OCI-LY7 (cell line): ENCODE measurements at regions not wholly inside any gene's neighbourhood (a gene's known extent, or its start where the extent isn't known, plus 50 kb on each side); places are given as distances from the start of the nearest gene placed in this dataset.

Source experiments
- BruUV-seq: library from RNA; stranded (reverse); fragments of 400-500 nt; replicated peaks from 2 replicates; lab custom pipeline; 2021; lab: Mats Ljungman, UMichigan
- CTCF ChIA-PET: fragments of 300-600 bp; sonication (Branson Sonifier 250); formaldehyde crosslinking; loops from one replicate; lab custom pipeline; 2022; ENCODE audit warnings: antibody characterized with exemption; ENCODE audit not compliant: unreplicated experiment; lab: Charles Lee
- POLR2A ChIA-PET: fragments of 300-600 bp; sonication (Branson Sonifier 250); formaldehyde crosslinking; loops from one replicate; lab custom pipeline; 2022; ENCODE audit warnings: antibody characterized with exemption; lab: Charles Lee
- DNase-seq: peaks from one replicate; pipeline ENCODE4 v3.0.0-alpha.2; 2015; ENCODE audit warnings: low spot score
- H2AFZ ChIP-seq: fragments of 200-600 bp; sonication (generic), shearing (Covaris generic); 2 replicates; pipeline ENCODE4 v1.6.1; 2014; ENCODE audit warnings: mild to moderate bottlenecking, antibody characterized with exemption, low read length, moderate library complexity
- H3K27ac ChIP-seq: fragments of 200-600 bp; sonication (generic); 2 replicates; pipeline ENCODE4 v1.5.1; 2014; ENCODE audit warnings: mixed run types, low read depth, mild to moderate bottlenecking, moderate library complexity, low read length, inconsistent platforms; ENCODE audit not compliant: poor library complexity, severe bottlenecking
- H3K36me3 ChIP-seq: fragments of 200-600 bp; sonication (generic); 2 replicates; pipeline ENCODE4 v1.6.1; 2014; ENCODE audit warnings: mild to moderate bottlenecking, antibody characterized with exemption, low read length, moderate library complexity, mixed read lengths; ENCODE audit not compliant: insufficient read depth
- H3K4me1 ChIP-seq: fragments of 200-600 bp; sonication (generic); 2 replicates; pipeline ENCODE4 v1.5.1; 2014; ENCODE audit warnings: mild to moderate bottlenecking, low read length; ENCODE audit not compliant: insufficient read depth, poor library complexity, severe bottlenecking
- H3K4me2 ChIP-seq: fragments of 200-600 bp; sonication (generic); 2 replicates; pipeline ENCODE4 v1.6.1; 2014; ENCODE audit warnings: mild to moderate bottlenecking, low read length
- H3K4me3 ChIP-seq: fragments of 200-600 bp; sonication (generic); 2 replicates; pipeline ENCODE4 v1.5.1; 2014; ENCODE audit warnings: mild to moderate bottlenecking, low read depth, low read length; ENCODE audit not compliant: poor library complexity, severe bottlenecking
- H3K79me2 ChIP-seq: fragments of 200-600 bp; sonication (generic); 2 replicates; pipeline ENCODE4 v1.6.1; 2016; ENCODE audit warnings: low read depth, mild to moderate bottlenecking, low read length, moderate library complexity, mixed read lengths; ENCODE audit not compliant: insufficient read depth
- H3K9me2 ChIP-seq: fragments of 200-600 bp; sonication (generic); 2 replicates; pipeline ENCODE4 v1.6.1; 2016; ENCODE audit warnings: mild to moderate bottlenecking, low read length, mixed read lengths; ENCODE audit not compliant: insufficient read depth
- H3K9me3 ChIP-seq: fragments of 200-600 bp; sonication (generic); 2 replicates; pipeline ENCODE4 v1.6.1; 2014; ENCODE audit warnings: mild to moderate bottlenecking, mixed run types, low read length, mixed read lengths
- H4K20me1 ChIP-seq: fragments of 200-600 bp; sonication (generic); 2 replicates; pipeline ENCODE4 v1.6.1; 2014; ENCODE audit warnings: mild to moderate bottlenecking, antibody characterized with exemption, low read length, moderate library complexity, mixed read lengths; ENCODE audit not compliant: insufficient read depth
- CTCF ChIP-seq: fragments of 200-600 bp; sonication (generic); conservative IDR thresholded peaks from 2 replicates; pipeline ENCODE4 v1.5.1; 2014; ENCODE audit warnings: mild to moderate bottlenecking, antibody characterized with exemption, low read length, moderate library complexity, mixed read lengths
- EZH2phosphoT487 ChIP-seq: fragments of 200-600 bp; sonication (generic); IDR thresholded peaks from 2 replicates; pipeline ENCODE4 v1.6.1; 2018; ENCODE audit warnings: low read depth, borderline replicate concordance, mild to moderate bottlenecking, mixed run types, antibody characterized with exemption, low read length, moderate library complexity, mixed read lengths
- intact Hi-C: fragments of 100-400 bp; cut with micrococcal nuclease; formaldehyde crosslinking; loops from one replicate; pipeline ENCODE4 v1.10.0; 2022; ENCODE audit not compliant: unreplicated experiment

GRCh38 chr12:83821967-83822366 is 1090.6 kb downstream of the SLC6A15 start:
- ChIA-PET CTCF (no interaction called here), POLR2A (interaction anchor here (0.9 kb wide), 1 partner anchor 8 kb away, joined by 3 read pairs; no protein-coding TSS in a partner anchor)
- Histone ChIP-seq H3K27ac (no peak overlapping the region), H3K9me2 (no peaks in the 10 kb centered on the region), H3K4me2 (no peak overlapping the region), H3K36me3 (no peaks in the 10 kb centered on the region), H3K79me2 (no peaks in the 10 kb centered on the region), H3K4me1 (no peaks in the 10 kb centered on the region), H2AFZ (no peak overlapping the region), H4K20me1 (no peaks in the 10 kb centered on the region), H3K9me3 (no peaks in the 10 kb centered on the region), H3K4me3 (no peak overlapping the region)
- no TSS peak for BruUV-seq
- no peak for DNase-seq
- TF ChIP-seq CTCF (no peak), EZH2phosphoT487 (no peak)
- intact Hi-C loops: loop anchor here (5.0 to 10.0 kb wide), 3 partner anchors 817 to 1295 kb away; partner anchors contain the start of gene TMTC2

- Histone ChIP-seq H3K4me3 (no peak overlapping the region), H3K79me2 (no peaks in the 10 kb centered on the region), H2AFZ (no peak overlapping the region), H4K20me1 (no peaks in the 10 kb centered on the region), H3K4me2 (no peak overlapping the region), H3K9me2 (no peaks in the 10 kb centered on the region), H3K36me3 (no peaks in the 10 kb centered on the region), H3K4me1 (no peaks in the 10 kb centered on the region), H3K27ac (no peak overlapping the region), H3K9me3 (no peaks in the 10 kb centered on the region)
- intact Hi-C loops: no loop called here
- TF ChIP-seq CTCF (no peak), EZH2phosphoT487 (no peak)
- no TSS peak for BruUV-seq
- no peak for DNase-seq
- POLR2A ChIA-PET: interaction anchor here (1.0 kb wide), 1 partner anchor 9 kb away, joined by 4 read pairs; no protein-coding TSS in a partner anchor
- CTCF ChIA-PET: no interaction called here
These were observed 1093.7 kb downstream of the SLC6A15 start for GRCh38 chr12:83818881-83819280.

- H3K4me3 ChIP-seq: no peak overlapping the region
- no peak overlapping the region for H3K4me2 ChIP-seq
- no TSS peak for BruUV-seq
- H3K9me3 ChIP-seq: no peaks in the 10 kb centered on the region
- intact Hi-C loops: no loop called here
- POLR2A ChIA-PET: no interaction called here
- H3K79me2 ChIP-seq: no peaks in the 10 kb centered on the region
- no peak for DNase-seq
- H2AFZ ChIP-seq: no peak overlapping the region
- no peaks in the 10 kb centered on the region for H3K36me3 ChIP-seq
- CTCF ChIA-PET: no interaction called here
- TF ChIP-seq CTCF (no peak), EZH2phosphoT487 (no peak)
- no peaks in the 10 kb centered on the region for H4K20me1 ChIP-seq
- no peaks in the 10 kb centered on the region for H3K4me1 ChIP-seq
- H3K9me2 ChIP-seq: no peaks in the 10 kb centered on the region
- no peak overlapping the region for H3K27ac ChIP-seq
These were observed 1094.9 kb downstream of the SLC6A15 start for GRCh38 chr12:83817730-83818129.
